IMR-90 (cell line): ENCODE measurements at regions not wholly inside any gene's neighbourhood (a gene's known extent, or its start where the extent isn't known, plus 50 kb on each side); places are given as distances from the start of the nearest gene placed in this dataset.

Experiments
- ATAC-seq: fragments of 200-7000 bp; cut with Tn5 transposase; 2 replicates; pipeline ENCODE4 v1.9.1; 2020; ENCODE audit warnings: low read depth, mild to moderate bottlenecking, moderate library complexity
- BruUV-seq: library from RNA; stranded (reverse); fragments of 400-500 nt; replicated peaks from 2 replicates; lab custom pipeline; 2021; lab: Mats Ljungman, UMichigan
- CTCF ChIA-PET: fragments of 300-600 bp; formaldehyde crosslinking; extraction: SDS; loops from one replicate; lab custom pipeline; 2021; ENCODE audit warnings: antibody characterized with exemption; lab: Yijun Ruan, JAX
- POLR2A ChIA-PET: fragments of 300-600 bp; sonication (Branson Sonifier 250); formaldehyde crosslinking; loops from one replicate; lab custom pipeline; 2022; ENCODE audit warnings: antibody characterized with exemption; ENCODE audit not compliant: unreplicated experiment; lab: Charles Lee
- DNase-seq: peaks from one replicate; pipeline ENCODE4 v3.0.0; 2013
- H2AFZ ChIP-seq: replicated peaks from 2 replicates; pipeline ENCODE3; 2013; ENCODE audit warnings: low read length, mild to moderate bottlenecking; ENCODE audit not compliant: poor library complexity
- H2AK5ac ChIP-seq: 2 replicates; pipeline ENCODE4 v1.6.1; 2013; ENCODE audit warnings: low read depth, low read length, inconsistent platforms
- H2AK9ac ChIP-seq: replicated peaks from 2 replicates; pipeline ENCODE3; 2013; ENCODE audit warnings: mild to moderate bottlenecking, low read depth, low read length, moderate library complexity; ENCODE audit not compliant: poor library complexity
- H2BK120ac ChIP-seq: 2 replicates; pipeline ENCODE4 v1.6.1; 2013; ENCODE audit warnings: low read depth, low read length, inconsistent platforms
- H2BK15ac ChIP-seq: 3 replicates; pipeline ENCODE4 v1.6.1; 2013; ENCODE audit warnings: low read depth, low read length, inconsistent platforms
- H2BK20ac ChIP-seq: 2 replicates; pipeline ENCODE4 v1.6.1; 2013; ENCODE audit warnings: low read depth, mild to moderate bottlenecking, inconsistent platforms, low read length, moderate library complexity
- H2BK5ac ChIP-seq: 2 replicates; pipeline ENCODE4 v1.6.1; 2013; ENCODE audit warnings: mild to moderate bottlenecking, low read depth, low read length, inconsistent platforms; ENCODE audit not compliant: poor library complexity, severe bottlenecking
- H3K14ac ChIP-seq: replicated peaks from 2 replicates; pipeline ENCODE4 v1.6.1; 2013; ENCODE audit warnings: low read depth, low read length, inconsistent platforms
- H3K18ac ChIP-seq: 2 replicates; pipeline ENCODE4 v1.6.1; 2013; ENCODE audit warnings: low read depth, low read length, control low read depth
- H3K23ac ChIP-seq: 2 replicates; pipeline ENCODE4 v1.6.1; 2013; ENCODE audit warnings: low read depth, low read length, inconsistent platforms
- H3K27ac ChIP-seq: 2 replicates; pipeline ENCODE4 v1.5.1; 2013; ENCODE audit warnings: mild to moderate bottlenecking, control low read depth, low read length; ENCODE audit not compliant: insufficient read depth
- H3K27me3 ChIP-seq: 2 replicates; pipeline ENCODE4 v1.6.1; 2013; ENCODE audit warnings: low read length; ENCODE audit not compliant: control insufficient read depth, insufficient read depth
- H3K36me3 ChIP-seq: 2 replicates; pipeline ENCODE4 v1.6.1; 2013; ENCODE audit warnings: low read length, mixed read lengths; ENCODE audit not compliant: control insufficient read depth, insufficient read depth
- H3K4ac ChIP-seq: 2 replicates; pipeline ENCODE4 v1.6.1; 2013; ENCODE audit warnings: low read depth, low read length, inconsistent platforms
- H3K4me1 ChIP-seq: 2 replicates; pipeline ENCODE4 v1.6.1; 2013; ENCODE audit warnings: low read length, mixed read lengths; ENCODE audit not compliant: control insufficient read depth, insufficient read depth
- H3K4me2 ChIP-seq: 2 replicates; pipeline ENCODE4 v1.6.1; 2013; ENCODE audit warnings: low read depth, mild to moderate bottlenecking, control low read depth, low read length, moderate library complexity
- H3K4me3 ChIP-seq: 2 replicates; pipeline ENCODE4 v1.5.1; 2013; ENCODE audit warnings: low read depth, mild to moderate bottlenecking, control low read depth, low read length, moderate library complexity; ENCODE audit not compliant: insufficient read depth
- H3K56ac ChIP-seq: 2 replicates; pipeline ENCODE4 v1.6.1; 2013; ENCODE audit warnings: low read length, inconsistent platforms; ENCODE audit not compliant: insufficient read depth; ENCODE audit errors: extremely low read depth
- H3K79me1 ChIP-seq, 2 experiments: 2 replicates each; pipeline ENCODE4 v1.6.1; 2013; ENCODE audit warnings: low read length in 2 of 2, inconsistent platforms in 1 of 2, low read depth in 1 of 2
- H3K9ac ChIP-seq: 2 replicates; pipeline ENCODE4 v1.6.1; 2013; ENCODE audit warnings: low read depth, low read length, control low read depth
- H3K9me1 ChIP-seq: 2 replicates; pipeline ENCODE4 v1.6.1; 2013; ENCODE audit warnings: low read length, inconsistent platforms; ENCODE audit not compliant: insufficient read depth
- H3K9me3 ChIP-seq: 2 replicates; pipeline ENCODE4 v1.6.1; 2013; ENCODE audit warnings: low read length; ENCODE audit not compliant: control insufficient read depth, insufficient read depth
- H4K20me1 ChIP-seq: 2 replicates; pipeline ENCODE4 v1.6.1; 2013; ENCODE audit warnings: low read length, inconsistent platforms; ENCODE audit not compliant: insufficient read depth
- H4K5ac ChIP-seq: 2 replicates; pipeline ENCODE4 v1.6.1; 2013; ENCODE audit warnings: mild to moderate bottlenecking, low read depth, low read length, control low read depth
- H4K8ac ChIP-seq, 2 experiments: 2 replicates each; pipeline ENCODE4 v1.6.1; 2013; ENCODE audit warnings: low read depth in 2 of 2, low read length in 2 of 2, control low read depth in 1 of 2, inconsistent platforms in 1 of 2
- H4K91ac ChIP-seq: 2 replicates; pipeline ENCODE4 v1.6.1; 2013; ENCODE audit warnings: low read depth, low read length, inconsistent platforms; ENCODE audit not compliant: insufficient read depth
- CHD1 ChIP-seq: IDR thresholded peaks from 2 replicates; pipeline ENCODE4 v1.6.1; 2012; ENCODE audit warnings: low read depth, low read length, improper control_type of control experiment
- MAZ ChIP-seq: IDR thresholded peaks from 2 replicates; pipeline ENCODE4 v1.6.1; 2012; ENCODE audit warnings: low read depth, mild to moderate bottlenecking, low read length, improper control_type of control experiment, moderate library complexity, borderline replicate concordance
- NFE2L2 ChIP-seq: fragments of 150-350 bp; IDR thresholded peaks from 2 replicates; pipeline ENCODE4 v1.6.1; 2016; ENCODE audit warnings: low read depth, mild to moderate bottlenecking, low read length
- POLR2A ChIP-seq: IDR thresholded peaks from 2 replicates; pipeline ENCODE4 v1.6.1; 2012; ENCODE audit warnings: mild to moderate bottlenecking, low read depth, low read length
- SMC3 ChIP-seq: fragments of 150-350 bp; IDR thresholded peaks from 2 replicates; pipeline ENCODE4 v1.6.1; 2016; ENCODE audit warnings: low read depth, mild to moderate bottlenecking, antibody characterized with exemption, low read length, moderate library complexity
- WGBS, 2 experiments: methylation state at CpG; one replicate each; pipeline versions ENCODE4 v1.1.5 to v1.1.7; 2013; ENCODE audit warnings: missing lambda C conversion rate in 2 of 2; ENCODE audit not compliant: insufficient read length in 1 of 2; ENCODE audit errors: extremely low coverage in 2 of 2; 5-methylcytosine and 5-hydroxymethylcytosine counted together
- dilution Hi-C: fragments of 300-500 bp; cut with HindIII; formaldehyde crosslinking; loops from one replicate; pipeline ENCODE4 v1.14.3; 2018; ENCODE audit warnings: low sequenced_read_pairs; ENCODE audit not compliant: unreplicated experiment
- in situ Hi-C: fragments of 300-500 bp; cut with MboI; formaldehyde crosslinking; loops from 3 replicates; pipeline ENCODE4 v1.14.3; 2019; ENCODE audit warnings: low sequenced_read_pairs, inconsistent platforms, mixed read lengths
- intact Hi-C: fragments of 100-400 bp; cut with micrococcal nuclease; formaldehyde crosslinking; loops from 2 replicates; pipeline ENCODE4 v1.10.0; 2022
- TF ChIP-seq, protein P1 (sequence below): conservative IDR thresholded peaks from 2 replicates; pipeline ENCODE4 v1.5.1; 2012; ENCODE audit warnings: mild to moderate bottlenecking, low read depth, low read length, improper control_type of control experiment

- Histone ChIP-seq H4K20me1 (no peaks in the 10 kb centered on the region), H4K5ac (no peak overlapping the region), H2BK15ac (no peak overlapping the region), H3K36me3 (no peaks in the 10 kb centered on the region), H4K8ac (no peak overlapping the region), H3K18ac (no peak overlapping the region), H4K91ac (no peak overlapping the region), H3K4me1 (peaks cover 7% of the 10 kb centered on the region), H3K9ac (no peak overlapping the region), H3K4me2 (no peak overlapping the region), H2AFZ (no peak overlapping the region), H3K9me1 (no peaks in the 10 kb centered on the region), H3K9me3 (no peaks in the 10 kb centered on the region), H2BK5ac (no peak overlapping the region), H3K14ac (no peak overlapping the region), H2BK20ac (no peak overlapping the region), H2AK5ac (no peak overlapping the region), H3K27me3 (no peaks in the 10 kb centered on the region; the same call in none of the 2 replicates), H3K56ac (no peak overlapping the region), H3K27ac (no peak overlapping the region), H2BK120ac (no peak overlapping the region), H3K79me1 (no peaks in the 10 kb centered on the region), H3K23ac (no peak overlapping the region), H2AK9ac (no peak overlapping the region), H3K4ac (peak overlapping the region; percentile 13; the same call in 1 of the 2 replicates), H3K4me3 (no peak overlapping the region)
- in situ Hi-C loops, result no loop called here
- BruUV-seq, result no TSS peak
- DNase-seq, result no peak
- TF ChIP-seq NFE2L2 (no peak), SMC3 (no peak), MAZ (no peak), POLR2A (no peak), CHD1 (no peak)
- TF ChIP-seq, protein P1, sequence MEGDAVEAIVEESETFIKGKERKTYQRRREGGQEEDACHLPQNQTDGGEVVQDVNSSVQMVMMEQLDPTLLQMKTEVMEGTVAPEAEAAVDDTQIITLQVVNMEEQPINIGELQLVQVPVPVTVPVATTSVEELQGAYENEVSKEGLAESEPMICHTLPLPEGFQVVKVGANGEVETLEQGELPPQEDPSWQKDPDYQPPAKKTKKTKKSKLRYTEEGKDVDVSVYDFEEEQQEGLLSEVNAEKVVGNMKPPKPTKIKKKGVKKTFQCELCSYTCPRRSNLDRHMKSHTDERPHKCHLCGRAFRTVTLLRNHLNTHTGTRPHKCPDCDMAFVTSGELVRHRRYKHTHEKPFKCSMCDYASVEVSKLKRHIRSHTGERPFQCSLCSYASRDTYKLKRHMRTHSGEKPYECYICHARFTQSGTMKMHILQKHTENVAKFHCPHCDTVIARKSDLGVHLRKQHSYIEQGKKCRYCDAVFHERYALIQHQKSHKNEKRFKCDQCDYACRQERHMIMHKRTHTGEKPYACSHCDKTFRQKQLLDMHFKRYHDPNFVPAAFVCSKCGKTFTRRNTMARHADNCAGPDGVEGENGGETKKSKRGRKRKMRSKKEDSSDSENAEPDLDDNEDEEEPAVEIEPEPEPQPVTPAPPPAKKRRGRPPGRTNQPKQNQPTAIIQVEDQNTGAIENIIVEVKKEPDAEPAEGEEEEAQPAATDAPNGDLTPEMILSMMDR, result no peak
- CTCF ChIA-PET, result interaction anchor here (1.1 kb wide), 1 partner anchor 501 kb away, joined by 3 read pairs; no protein-coding TSS in a partner anchor
- POLR2A ChIA-PET, result no interaction called here
- dilution Hi-C loops, result no loop called here
- intact Hi-C loops, result no loop called here
- WGBS, 2 experiments, result no CpG with 5 or more reads among the region's 1 CpG
- no peak for ATAC-seq
Measured at GRCh38 chr12:42780671-42781070, 191.1 kb upstream of the PRICKLE1 start.
